ENCODE measurements at regions not wholly inside any gene's neighbourhood (a gene's known extent, or its start where the extent isn't known, plus 50 kb on each side); places are given as distances from the start of the nearest gene placed in this dataset.

GRCh38 chrX:95903975-95904374 is 780.7 kb upstream of the DIAPH2 start:
- Histone ChIP-seq H2BK15ac (ENCODE audit: low read depth, poor library complexity, severe bottlenecking) (no peak overlapping the region), H3K27ac (ENCODE audit: low read length, poor library complexity, severe bottlenecking) (no peak overlapping the region), H2BK120ac (ENCODE audit: low read depth, low read length) (no peak overlapping the region), H3K79me1 (replicated peaks; ENCODE audit: low read length, poor library complexity, severe bottlenecking) (no peaks in the 10 kb centered on the region), H4K91ac (ENCODE audit: low read length) (no peak overlapping the region), H3K9ac (ENCODE audit: low read length) (no peak overlapping the region), H3K14ac (ENCODE audit: low read length in 2 of 2) (no peak overlapping the region), H3K9me3 (ENCODE audit: control insufficient read depth, low read length) (peaks cover 5% of the 10 kb centered on the region), H3K36me3 (ENCODE audit: control insufficient read depth in 1 of 2, insufficient read depth in 2 of 2, low read depth in 1 of 2, low read length in 2 of 2) (no peaks in the 10 kb centered on the region), H4K8ac (ENCODE audit: low read length) (no peak overlapping the region), H3K4me2 (ENCODE audit: low read length, poor library complexity, severe bottlenecking) (no peak overlapping the region), H2BK12ac (ENCODE audit: low read length in 2 of 2) (no peak overlapping the region), H3K27me3 (ENCODE audit: control insufficient read depth in 1 of 2, insufficient read depth in 1 of 2, low read length in 2 of 2) (no peaks in the 10 kb centered on the region), H3K4me3 (ENCODE audit: insufficient read depth in 1 of 2, low read depth in 1 of 2, low read length in 2 of 2) (no peak overlapping the region), H2AFZ (ENCODE audit: low read depth, low read length) (no peak overlapping the region), H3K4ac (ENCODE audit: low read depth in 1 of 2, low read length in 2 of 2) (no peak overlapping the region), H3K23ac (ENCODE audit: low read length in 2 of 2) (no peak overlapping the region), H2AK5ac (ENCODE audit: low read length, severe bottlenecking) (no peak overlapping the region), H3K4me1 (ENCODE audit: control insufficient read depth, insufficient read depth, low read depth, low read length) (no peaks in the 10 kb centered on the region), H2BK5ac (ENCODE audit: low read depth, low read length, poor library complexity, severe bottlenecking) (no peak overlapping the region), H3K18ac (ENCODE audit: low read depth in 1 of 2, low read length in 2 of 2) (no peak overlapping the region)
- no peak for DNase-seq
- 38% methylated on average over 2 of the region's 3 CpGs for WGBS

- no peak overlapping the region for H2BK12ac ChIP-seq (ENCODE audit: low read length in 2 of 2)
- no peak overlapping the region for H2AFZ ChIP-seq (ENCODE audit: low read depth, low read length)
- no peaks in the 10 kb centered on the region for H3K9me3 ChIP-seq (ENCODE audit: control insufficient read depth, low read length)
- no peak overlapping the region for H2BK15ac ChIP-seq (ENCODE audit: low read depth, poor library complexity, severe bottlenecking)
- H2BK5ac ChIP-seq (ENCODE audit: low read depth, low read length, poor library complexity, severe bottlenecking) = no peak overlapping the region
- no peak overlapping the region for H3K14ac ChIP-seq (ENCODE audit: low read length in 2 of 2)
- no peak overlapping the region for H2AK5ac ChIP-seq (ENCODE audit: low read length, severe bottlenecking)
- no peak overlapping the region for H3K4me3 ChIP-seq (ENCODE audit: insufficient read depth in 1 of 2, low read depth in 1 of 2, low read length in 2 of 2)
- no peak overlapping the region for H2BK120ac ChIP-seq (ENCODE audit: low read depth, low read length)
- DNase-seq = no peak
- no peak overlapping the region for H4K8ac ChIP-seq (ENCODE audit: low read length)
- no peaks in the 10 kb centered on the region for H3K79me1 ChIP-seq (replicated peaks; ENCODE audit: low read length, poor library complexity, severe bottlenecking)
- no peak overlapping the region for H4K91ac ChIP-seq (ENCODE audit: low read length)
- H3K27me3 ChIP-seq (ENCODE audit: control insufficient read depth in 1 of 2, insufficient read depth in 1 of 2, low read length in 2 of 2) = no peaks in the 10 kb centered on the region
- no peaks in the 10 kb centered on the region for H3K4me1 ChIP-seq (ENCODE audit: control insufficient read depth, insufficient read depth, low read depth, low read length)
- H3K36me3 ChIP-seq (ENCODE audit: control insufficient read depth in 1 of 2, insufficient read depth in 2 of 2, low read depth in 1 of 2, low read length in 2 of 2) = no peaks in the 10 kb centered on the region
- 0% methylated on average over 1 of the region's 1 CpG for WGBS
- H3K18ac ChIP-seq (ENCODE audit: low read depth in 1 of 2, low read length in 2 of 2) = no peak overlapping the region
- H3K4me2 ChIP-seq (ENCODE audit: low read length, poor library complexity, severe bottlenecking) = no peak overlapping the region
- H3K9ac ChIP-seq (ENCODE audit: low read length) = no peak overlapping the region
- H3K4ac ChIP-seq (ENCODE audit: low read depth in 1 of 2, low read length in 2 of 2) = no peak overlapping the region
- H3K27ac ChIP-seq (ENCODE audit: low read length, poor library complexity, severe bottlenecking) = no peak overlapping the region
- no peak overlapping the region for H3K23ac ChIP-seq (ENCODE audit: low read length in 2 of 2)
Observed at GRCh38 chrX:95907081-95907480, 777.6 kb upstream of the DIAPH2 start.

- no peak overlapping the region for H3K9ac ChIP-seq (ENCODE audit: low read length)
- no peak overlapping the region for H3K4ac ChIP-seq (ENCODE audit: low read depth in 1 of 2, low read length in 2 of 2)
- WGBS = 67% methylated on average over 1 of the region's 1 CpG
- no peak overlapping the region for H4K8ac ChIP-seq (ENCODE audit: low read length)
- H3K27me3 ChIP-seq (ENCODE audit: control insufficient read depth in 1 of 2, insufficient read depth in 1 of 2, low read length in 2 of 2) = no peaks in the 10 kb centered on the region
- H2BK12ac ChIP-seq (ENCODE audit: low read length in 2 of 2) = no peak overlapping the region
- H3K79me1 ChIP-seq (replicated peaks; ENCODE audit: low read length, poor library complexity, severe bottlenecking) = no peaks in the 10 kb centered on the region
- H3K36me3 ChIP-seq (ENCODE audit: control insufficient read depth in 1 of 2, insufficient read depth in 2 of 2, low read depth in 1 of 2, low read length in 2 of 2) = no peaks in the 10 kb centered on the region
- no peak overlapping the region for H2AK5ac ChIP-seq (ENCODE audit: low read length, severe bottlenecking)
- H3K4me3 ChIP-seq (ENCODE audit: insufficient read depth in 1 of 2, low read depth in 1 of 2, low read length in 2 of 2) = no peak overlapping the region
- H3K4me2 ChIP-seq (ENCODE audit: low read length, poor library complexity, severe bottlenecking) = no peak overlapping the region
- no peak overlapping the region for H2BK5ac ChIP-seq (ENCODE audit: low read depth, low read length, poor library complexity, severe bottlenecking)
- H3K18ac ChIP-seq (ENCODE audit: low read depth in 1 of 2, low read length in 2 of 2) = no peak overlapping the region
- H3K14ac ChIP-seq (ENCODE audit: low read length in 2 of 2) = no peak overlapping the region
- H3K4me1 ChIP-seq (ENCODE audit: control insufficient read depth, insufficient read depth, low read depth, low read length) = no peaks in the 10 kb centered on the region
- H3K9me3 ChIP-seq (ENCODE audit: control insufficient read depth, low read length) = no peaks in the 10 kb centered on the region
- no peak overlapping the region for H2BK15ac ChIP-seq (ENCODE audit: low read depth, poor library complexity, severe bottlenecking)
- no peak overlapping the region for H4K91ac ChIP-seq (ENCODE audit: low read length)
- H3K27ac ChIP-seq (ENCODE audit: low read length, poor library complexity, severe bottlenecking) = no peak overlapping the region
- no peak overlapping the region for H3K23ac ChIP-seq (ENCODE audit: low read length in 2 of 2)
- no peak for DNase-seq
- H2AFZ ChIP-seq (ENCODE audit: low read depth, low read length) = no peak overlapping the region
- H2BK120ac ChIP-seq (ENCODE audit: low read depth, low read length) = no peak overlapping the region
Observed at GRCh38 chrX:95911062-95911461, 773.6 kb upstream of the DIAPH2 start.

GRCh38 chrX:95919605-95920004 is 765.0 kb upstream of the DIAPH2 start:
- Histone ChIP-seq H3K14ac (ENCODE audit: low read length in 2 of 2) (no peak overlapping the region), H2AK5ac (ENCODE audit: low read length, severe bottlenecking) (no peak overlapping the region), H3K9ac (ENCODE audit: low read length) (no peak overlapping the region), H3K79me1 (replicated peaks; ENCODE audit: low read length, poor library complexity, severe bottlenecking) (no peaks in the 10 kb centered on the region), H3K36me3 (ENCODE audit: control insufficient read depth in 1 of 2, insufficient read depth in 2 of 2, low read depth in 1 of 2, low read length in 2 of 2) (no peaks in the 10 kb centered on the region), H4K91ac (ENCODE audit: low read length) (no peak overlapping the region), H2BK120ac (ENCODE audit: low read depth, low read length) (no peak overlapping the region), H3K4me2 (ENCODE audit: low read length, poor library complexity, severe bottlenecking) (no peak overlapping the region), H2BK5ac (ENCODE audit: low read depth, low read length, poor library complexity, severe bottlenecking) (no peak overlapping the region), H2BK15ac (ENCODE audit: low read depth, poor library complexity, severe bottlenecking) (no peak overlapping the region), H3K27me3 (ENCODE audit: control insufficient read depth in 1 of 2, insufficient read depth in 1 of 2, low read length in 2 of 2) (no peaks in the 10 kb centered on the region), H3K4me1 (ENCODE audit: control insufficient read depth, insufficient read depth, low read depth, low read length) (no peaks in the 10 kb centered on the region), H3K27ac (ENCODE audit: low read length, poor library complexity, severe bottlenecking) (no peak overlapping the region), H4K8ac (ENCODE audit: low read length) (no peak overlapping the region), H3K4ac (ENCODE audit: low read depth in 1 of 2, low read length in 2 of 2) (no peak overlapping the region), H3K18ac (ENCODE audit: low read depth in 1 of 2, low read length in 2 of 2) (no peak overlapping the region), H3K23ac (ENCODE audit: low read length in 2 of 2) (no peak overlapping the region), H2BK12ac (ENCODE audit: low read length in 2 of 2) (no peak overlapping the region), H3K4me3 (ENCODE audit: insufficient read depth in 1 of 2, low read depth in 1 of 2, low read length in 2 of 2) (no peak overlapping the region), H3K9me3 (ENCODE audit: control insufficient read depth, low read length) (no peaks in the 10 kb centered on the region), H2AFZ (ENCODE audit: low read depth, low read length) (no peak overlapping the region)
- WGBS = 0% methylated on average over 1 of the region's 1 CpG
- DNase-seq = no peak

Measured in mesenchymal stem cell (in vitro differentiated cells and primary cell).